ENCODE measurements at regions not wholly inside any gene's neighbourhood (a gene's known extent, or its start where the extent isn't known, plus 50 kb on each side); places are given as distances from the start of the nearest gene placed in this dataset.

GRCh38 chr1:58997060-58997411, 213.2 kb upstream of the JUN start:
- in situ Hi-C loops (cut with HindIII; ENCODE audit: low pct_unique_long_range_greater_than_20kb, low sequenced_read_pairs): no loop called here
- no peak for DNase-seq (ENCODE audit: low read depth, low spot score)

GRCh38 chr1:58997637-58998036, 213.8 kb upstream of the JUN start:
- no peak for DNase-seq (ENCODE audit: low read depth, low spot score)
- in situ Hi-C loops (cut with HindIII; ENCODE audit: low pct_unique_long_range_greater_than_20kb, low sequenced_read_pairs): no loop called here

GRCh38 chr1:58999676-59000075, 215.8 kb upstream of the JUN start:
- in situ Hi-C loops (cut with HindIII; ENCODE audit: low pct_unique_long_range_greater_than_20kb, low sequenced_read_pairs): no loop called here
- DNase-seq (ENCODE audit: low read depth, low spot score): no peak

GRCh38 chr1:59004755-59005154, 220.9 kb upstream of the JUN start:
- no peak for DNase-seq (ENCODE audit: low read depth, low spot score)
- in situ Hi-C loops (cut with HindIII; ENCODE audit: low pct_unique_long_range_greater_than_20kb, low sequenced_read_pairs): no loop called here

- DNase-seq (ENCODE audit: low read depth, low spot score): no peak
Observed at GRCh38 chr1:59005491-59006288, 221.8 kb upstream of the JUN start.

GRCh38 chr1:59006289-59006658, 222.4 kb upstream of the JUN start:
- no peak for DNase-seq (ENCODE audit: low read depth, low spot score)
- in situ Hi-C loops (cut with HindIII; ENCODE audit: low pct_unique_long_range_greater_than_20kb, low sequenced_read_pairs): no loop called here

More at GRCh38 chr1:59005491-59006288, 221.8 kb upstream of the JUN start:
- in situ Hi-C loops (cut with HindIII; ENCODE audit: low pct_unique_long_range_greater_than_20kb, low sequenced_read_pairs): no loop called here

GRCh38 chr1:59006932-59007331, 223.1 kb upstream of the JUN start:
- no peak for DNase-seq (ENCODE audit: low read depth, low spot score)
- in situ Hi-C loops (cut with HindIII; ENCODE audit: low pct_unique_long_range_greater_than_20kb, low sequenced_read_pairs): no loop called here

- no peak for DNase-seq (ENCODE audit: low read depth, low spot score)
- in situ Hi-C loops (cut with HindIII; ENCODE audit: low pct_unique_long_range_greater_than_20kb, low sequenced_read_pairs): no loop called here
Observed at GRCh38 chr1:59007429-59007819, 223.6 kb upstream of the JUN start.

- no peak for DNase-seq (ENCODE audit: low read depth, low spot score)
- in situ Hi-C loops (cut with HindIII; ENCODE audit: low pct_unique_long_range_greater_than_20kb, low sequenced_read_pairs): no loop called here
Observed at GRCh38 chr1:59007820-59008598, 224.2 kb upstream of the JUN start.

- in situ Hi-C loops (cut with HindIII; ENCODE audit: low pct_unique_long_range_greater_than_20kb, low sequenced_read_pairs): no loop called here
- no peak for DNase-seq (ENCODE audit: low read depth, low spot score)
Observed at GRCh38 chr1:59008599-59009347, 224.9 kb upstream of the JUN start.

- no peak for DNase-seq (ENCODE audit: low read depth, low spot score)
- in situ Hi-C loops (cut with HindIII; ENCODE audit: low pct_unique_long_range_greater_than_20kb, low sequenced_read_pairs): no loop called here
Observed at GRCh38 chr1:59011663-59012062, 227.8 kb upstream of the JUN start.

- in situ Hi-C loops (cut with HindIII; ENCODE audit: low pct_unique_long_range_greater_than_20kb, low sequenced_read_pairs): no loop called here
- no peak for DNase-seq (ENCODE audit: low read depth, low spot score)
Observed at GRCh38 chr1:59012378-59012777, 228.5 kb upstream of the JUN start.

- in situ Hi-C loops (cut with HindIII; ENCODE audit: low pct_unique_long_range_greater_than_20kb, low sequenced_read_pairs): no loop called here
- no peak for DNase-seq (ENCODE audit: low read depth, low spot score)
Observed at GRCh38 chr1:59013276-59013927, 229.6 kb upstream of the JUN start.

GRCh38 chr1:59013928-59014279, 230.1 kb upstream of the JUN start:
- in situ Hi-C loops (cut with HindIII; ENCODE audit: low pct_unique_long_range_greater_than_20kb, low sequenced_read_pairs): no loop called here
- no peak for DNase-seq (ENCODE audit: low read depth, low spot score)

- no peak for DNase-seq (ENCODE audit: low read depth, low spot score)
- in situ Hi-C loops (cut with HindIII; ENCODE audit: low pct_unique_long_range_greater_than_20kb, low sequenced_read_pairs): no loop called here
Observed at GRCh38 chr1:59014827-59015226, 231.0 kb upstream of the JUN start.

GRCh38 chr1:59015708-59016107, 231.9 kb upstream of the JUN start:
- DNase-seq (ENCODE audit: low read depth, low spot score): no peak
- in situ Hi-C loops (cut with HindIII; ENCODE audit: low pct_unique_long_range_greater_than_20kb, low sequenced_read_pairs): no loop called here

GRCh38 chr1:59016390-59016789, 232.5 kb upstream of the JUN start:
- no peak for DNase-seq (ENCODE audit: low read depth, low spot score)
- in situ Hi-C loops (cut with HindIII; ENCODE audit: low pct_unique_long_range_greater_than_20kb, low sequenced_read_pairs): no loop called here
